Panc1 (cell line): ENCODE measurements at regions not wholly inside any gene's neighbourhood (a gene's known extent, or its start where the extent isn't known, plus 50 kb on each side); places are given as distances from the start of the nearest gene placed in this dataset.

ENCODE experiments used
- CTCF ChIP-seq: fragments of 450-650 bp; IDR thresholded peaks from 2 replicates; pipeline ENCODE4 v1.5.1; 2017; ENCODE audit warnings: mild to moderate bottlenecking
- SIN3A ChIP-seq: IDR thresholded peaks from 2 replicates; pipeline ENCODE4 v1.6.1; 2012; ENCODE audit warnings: low read depth, mild to moderate bottlenecking, low read length, moderate library complexity, borderline replicate concordance; ENCODE audit not compliant: insufficient read depth

GRCh38 chr22:22702237-22703202, 58.1 kb downstream of the GGTLC2 start:
- TF ChIP-seq CTCF (peak; percentile 36), SIN3A (no peak)
